ENCODE measurements at regions not wholly inside any gene's neighbourhood (a gene's known extent, or its start where the extent isn't known, plus 50 kb on each side); places are given as distances from the start of the nearest gene placed in this dataset.

DNA sequence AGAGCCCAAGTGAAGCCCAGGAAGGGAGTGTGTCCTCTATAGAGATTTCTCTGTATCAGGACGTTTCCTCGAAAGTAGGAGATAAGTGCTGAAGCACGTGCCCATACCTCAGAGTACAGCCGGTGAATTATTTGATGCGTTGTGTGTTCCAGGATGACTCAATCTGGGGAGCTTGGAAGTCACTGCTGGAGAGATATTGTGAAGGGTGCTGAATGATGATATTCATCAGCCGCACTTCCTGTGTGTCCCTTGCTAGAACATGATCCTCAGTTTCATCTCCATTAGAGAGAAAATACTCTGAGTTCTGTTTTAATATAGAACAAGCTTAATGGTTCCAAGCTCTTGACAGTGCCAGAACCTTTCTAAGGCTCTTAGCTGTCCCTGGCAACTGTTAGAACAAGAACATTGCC lies 402.3 kb upstream of the ADAMTSL1 start:
- no peak for DNase-seq (ENCODE audit: low read depth in 2 of 2)

GRCh38 chr9:18073002-18073401 lies 401.0 kb upstream of the ADAMTSL1 start:
- no peak for DNase-seq (ENCODE audit: low read depth in 2 of 2)

GRCh38 chr9:18074041-18074440 lies 399.9 kb upstream of the ADAMTSL1 start:
- DNase-seq (ENCODE audit: low read depth in 2 of 2) = no peak

- DNase-seq (ENCODE audit: low read depth in 2 of 2) = no peak
Observed at GRCh38 chr9:18075253-18075952, 398.6 kb upstream of the ADAMTSL1 start.

DNA sequence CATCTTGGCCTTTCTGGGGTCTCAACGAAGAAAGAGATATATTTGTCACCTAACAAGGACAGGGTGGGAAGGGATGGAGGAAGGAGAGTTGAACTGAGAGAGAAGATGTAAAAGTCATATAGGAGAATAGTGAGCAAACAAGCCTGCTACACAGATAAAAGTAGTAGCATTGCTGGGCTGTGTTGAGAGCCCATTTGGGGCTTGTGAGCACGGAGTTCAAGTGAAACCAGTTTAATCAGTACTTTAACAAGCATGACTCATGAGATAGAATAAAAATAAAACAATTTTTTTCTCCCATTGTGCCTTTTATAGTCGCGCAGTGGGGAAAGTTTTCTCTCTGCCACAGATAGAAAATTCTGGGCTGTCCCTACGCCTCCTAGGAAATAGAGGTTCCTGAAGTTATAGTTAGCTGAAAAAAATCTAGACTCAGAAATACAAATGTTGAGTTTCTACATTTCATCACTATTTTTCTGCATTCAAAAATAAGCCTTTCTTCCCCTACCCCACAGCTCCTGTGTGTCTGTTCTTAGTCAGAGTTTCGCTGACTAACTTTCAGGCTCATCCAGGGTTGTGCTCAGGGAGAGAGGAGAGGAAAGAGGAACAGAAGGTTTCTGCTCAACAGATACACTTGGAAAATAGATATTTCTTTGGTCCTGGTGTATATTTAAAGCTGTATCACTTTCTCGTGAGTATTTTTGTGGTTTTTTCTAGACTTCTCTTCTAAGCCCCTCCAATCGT lies 395.8 kb upstream of the ADAMTSL1 start:
- DNase-seq (ENCODE audit: low read depth in 2 of 2) = no peak

GRCh38 chr9:18092138-18092537 lies 381.8 kb upstream of the ADAMTSL1 start:
- DNase-seq (ENCODE audit: low read depth in 2 of 2) = no peak

DNA sequence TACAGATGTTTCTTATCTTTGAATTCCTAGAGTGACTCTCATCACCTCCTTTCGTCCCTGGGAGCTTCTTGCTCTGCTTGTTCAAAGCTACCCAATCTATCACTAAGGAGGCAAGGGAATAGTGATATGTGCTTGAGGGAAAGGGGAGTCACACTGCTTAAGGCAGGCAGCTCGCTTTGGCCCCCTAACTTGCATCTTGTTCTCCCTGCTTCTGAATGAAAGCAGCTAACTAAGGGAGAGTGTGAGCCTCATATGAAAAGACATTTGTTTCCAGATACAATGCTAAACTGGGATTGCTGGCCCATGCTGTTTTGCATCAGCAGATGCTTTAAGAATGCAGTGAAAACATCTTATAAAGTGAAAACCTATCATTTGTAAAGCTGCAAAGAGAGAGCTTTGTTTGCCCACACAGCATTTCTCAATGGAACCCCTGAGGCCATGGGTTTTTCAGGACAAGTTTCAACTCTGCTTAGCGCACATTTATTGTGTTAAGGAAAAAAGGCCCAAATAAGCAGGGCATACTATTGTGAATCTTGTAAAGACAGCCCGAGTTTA lies 367.9 kb upstream of the ADAMTSL1 start:
- DNase-seq (ENCODE audit: low read depth in 2 of 2) = no peak

GRCh38 chr9:18109675-18110074 lies 364.3 kb upstream of the ADAMTSL1 start:
- DNase-seq (ENCODE audit: low read depth in 2 of 2) = no peak

DNA sequence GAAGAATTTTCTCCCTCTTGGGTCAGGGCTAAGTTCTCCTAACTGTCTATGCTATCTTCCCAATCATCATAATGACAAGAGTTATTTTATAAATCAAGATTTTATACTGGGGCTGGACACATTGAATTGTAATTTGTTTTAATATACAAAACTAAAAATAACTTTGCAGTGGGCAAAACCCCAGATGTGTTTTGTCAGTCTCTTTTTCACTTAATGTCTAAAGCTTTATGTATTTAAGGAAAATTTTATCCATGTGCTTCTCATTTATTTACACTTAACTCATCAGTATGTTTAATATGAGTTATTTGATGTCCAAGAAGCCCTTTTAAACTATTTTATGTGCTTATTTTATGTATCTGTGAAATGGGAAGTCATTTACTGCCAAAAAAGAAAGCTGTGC lies 362.8 kb upstream of the ADAMTSL1 start:
- no peak for DNase-seq (ENCODE audit: low read depth in 2 of 2)

GRCh38 chr9:18114559-18115475 lies 359.1 kb upstream of the ADAMTSL1 start:
- no peak for DNase-seq (ENCODE audit: low read depth in 2 of 2)

GRCh38 chr9:18118268-18118667 lies 355.7 kb upstream of the ADAMTSL1 start:
- DNase-seq (ENCODE audit: low read depth in 2 of 2) = no peak

DNA sequence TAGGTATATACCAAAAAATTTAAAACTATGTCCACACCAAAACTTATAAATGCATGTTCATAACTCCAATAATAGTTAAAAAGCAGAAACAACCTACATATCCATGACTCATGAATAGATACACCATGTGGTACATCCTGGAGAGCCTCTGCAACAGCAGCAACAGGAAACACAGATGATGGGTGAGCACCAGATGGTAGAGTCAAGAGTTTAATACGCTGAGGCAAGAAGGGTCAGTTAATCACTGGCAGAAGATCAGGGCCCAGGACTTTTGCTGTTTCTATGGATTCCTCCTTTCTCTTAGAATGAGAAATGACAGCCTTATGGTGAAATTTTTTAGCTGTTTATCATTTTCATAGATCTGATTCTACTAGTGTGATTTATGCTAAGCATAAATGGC lies 351.8 kb upstream of the ADAMTSL1 start:
- no peak for DNase-seq (ENCODE audit: low read depth in 2 of 2)

DNA sequence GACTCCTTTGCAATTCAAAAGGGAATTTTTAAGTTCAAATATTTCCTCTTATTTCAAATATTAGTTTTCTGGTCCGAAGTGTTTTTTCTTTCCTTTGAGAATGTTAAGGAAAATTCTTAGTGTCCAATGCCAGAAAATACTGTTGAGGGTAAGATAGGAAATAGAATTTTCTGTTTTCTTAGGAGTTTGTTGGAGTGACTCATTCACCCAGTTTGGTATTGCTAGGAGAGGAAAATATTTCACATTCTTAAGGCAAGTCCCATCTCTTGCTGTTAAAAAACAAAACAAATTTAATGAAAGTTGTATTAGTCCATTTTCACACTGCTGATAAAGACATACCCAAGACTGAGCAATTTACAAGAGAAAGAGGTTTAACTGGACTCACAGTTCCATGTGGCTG lies 349.2 kb upstream of the ADAMTSL1 start:
- no peak for DNase-seq (ENCODE audit: low read depth in 2 of 2)

- no peak for DNase-seq (ENCODE audit: low read depth in 2 of 2)
Observed at GRCh38 chr9:18126831-18127498, 347.0 kb upstream of the ADAMTSL1 start.

- no peak for DNase-seq (ENCODE audit: low read depth in 2 of 2)
Observed at GRCh38 chr9:18127499-18127875, 346.5 kb upstream of the ADAMTSL1 start.

DNA sequence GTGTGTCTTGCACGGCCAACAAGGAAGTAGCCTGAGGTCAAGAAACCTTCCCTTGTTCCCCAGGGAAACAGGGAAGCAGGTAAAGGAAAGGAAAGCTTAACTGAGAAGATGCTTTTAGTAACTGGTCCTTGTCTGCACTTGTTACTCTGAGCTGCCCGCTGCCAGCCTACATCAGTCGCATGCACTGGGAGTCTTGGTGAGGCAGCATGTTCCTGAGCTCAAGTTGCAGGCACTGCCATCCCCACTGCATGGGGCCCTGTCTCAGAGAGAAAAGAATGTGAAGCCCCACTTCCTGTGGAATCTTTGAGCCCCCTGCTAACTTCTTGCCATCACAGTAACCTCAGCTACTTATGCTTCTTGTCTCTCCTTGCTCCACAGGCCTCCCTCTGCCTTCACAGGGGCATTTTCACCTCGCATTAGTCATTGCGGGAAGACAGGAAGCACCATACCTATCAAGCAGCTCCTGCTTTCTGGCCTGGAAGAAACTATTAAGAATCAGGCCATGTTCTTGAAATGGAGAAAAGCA lies 344.1 kb upstream of the ADAMTSL1 start:
- DNase-seq (ENCODE audit: low read depth in 2 of 2) = no peak

- no peak for DNase-seq (ENCODE audit: low read depth in 2 of 2)
Observed at GRCh38 chr9:18136354-18136994, 337.5 kb upstream of the ADAMTSL1 start.

GRCh38 chr9:18137815-18138214 lies 336.1 kb upstream of the ADAMTSL1 start:
- no peak for DNase-seq (ENCODE audit: low read depth in 2 of 2)

DNA sequence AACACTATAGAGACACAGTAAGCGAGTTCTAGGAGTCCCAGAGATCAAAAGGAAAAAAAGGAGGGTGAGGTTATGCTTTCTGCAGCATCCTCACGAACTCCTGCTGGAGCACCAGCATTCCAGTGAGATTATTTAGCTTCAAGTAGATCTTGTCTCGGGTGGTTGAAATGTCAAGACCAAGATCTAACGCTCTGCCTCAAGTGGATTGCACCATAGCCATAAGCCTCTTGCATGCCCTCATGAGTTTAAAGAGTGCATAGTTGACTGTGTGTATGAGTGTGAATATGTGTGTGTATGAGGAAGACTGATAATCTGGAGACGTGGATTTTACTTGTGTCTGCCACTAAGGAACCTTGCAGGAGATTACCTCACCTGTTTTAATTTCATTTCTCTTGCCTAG lies 335.3 kb upstream of the ADAMTSL1 start:
- no peak for DNase-seq (ENCODE audit: low read depth in 2 of 2)

DNA sequence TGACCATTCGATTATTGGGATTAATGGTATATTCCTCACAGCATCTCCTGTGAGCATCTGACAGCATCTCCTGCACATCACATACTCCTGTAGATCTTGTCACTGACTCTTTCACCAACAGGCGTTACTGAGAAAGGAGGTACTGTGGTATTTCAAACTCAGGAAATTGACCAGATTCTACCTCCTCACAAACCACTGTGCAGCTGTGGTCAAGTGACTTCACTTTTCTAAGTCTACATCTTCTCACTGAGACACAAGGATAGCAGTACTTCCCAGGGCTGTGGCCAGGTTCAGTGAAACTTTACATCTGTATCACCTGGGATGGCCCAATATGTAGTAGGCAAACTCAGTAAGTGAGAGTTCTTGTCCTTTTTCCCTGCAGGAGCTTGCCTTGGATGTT lies 332.3 kb upstream of the ADAMTSL1 start:
- DNase-seq (ENCODE audit: low read depth in 2 of 2) = no peak

All from stimulated activated CD8-positive, alpha-beta memory T cell treated with anti-CD3 and anti-CD28 coated beads, Interleukin-7, amount 100 ng/mL, for 4 hours (primary cell).